Smooth muscle cell (in vitro differentiated cells): ENCODE measurements at regions not wholly inside any gene's neighbourhood (a gene's known extent, or its start where the extent isn't known, plus 50 kb on each side); places are given as distances from the start of the nearest gene placed in this dataset.

Experiments
- DNase-seq: peaks from one replicate; lab custom pipeline; 2025; ENCODE audit not compliant: unreplicated experiment; lab: John Stamatoyannopoulos, UW
- H2AFZ ChIP-seq: fragments of 200-600 bp; sonication (generic); 2 replicates; pipeline ENCODE4 v1.6.0; 2016; ENCODE audit warnings: antibody characterized with exemption, low read depth, mild to moderate bottlenecking
- H3F3A ChIP-seq: fragments of 200-600 bp; sonication (generic); 2 replicates; pipeline ENCODE4 v1.6.0; 2017; ENCODE audit warnings: antibody characterized with exemption, low read depth
- H3K27ac ChIP-seq: fragments of 200-600 bp; sonication (generic); 2 replicates; pipeline ENCODE4 v1.5.1; 2016; ENCODE audit warnings: low read depth, mild to moderate bottlenecking
- H3K27me3 ChIP-seq: fragments of 200-600 bp; sonication (generic); 2 replicates; pipeline ENCODE4 v1.6.1; 2016; ENCODE audit warnings: low read depth, mild to moderate bottlenecking
- H3K36me3 ChIP-seq: fragments of 200-600 bp; sonication (generic); 2 replicates; pipeline ENCODE4 v1.5.1; 2016; ENCODE audit warnings: low read depth
- H3K4me1 ChIP-seq: fragments of 200-600 bp; sonication (generic); 2 replicates; pipeline ENCODE4 v1.5.1; 2016; ENCODE audit warnings: low read depth
- H3K4me2 ChIP-seq: fragments of 200-600 bp; sonication (generic); 2 replicates; pipeline ENCODE4 v1.6.0; 2016; ENCODE audit warnings: mild to moderate bottlenecking
- H3K4me3 ChIP-seq: fragments of 200-600 bp; sonication (generic); 2 replicates; pipeline ENCODE4 v1.5.1; 2016; ENCODE audit warnings: mild to moderate bottlenecking
- H3K79me2 ChIP-seq: fragments of 200-600 bp; sonication (generic); 2 replicates; pipeline ENCODE4 v1.6.0; 2016; ENCODE audit warnings: low read depth, mild to moderate bottlenecking
- H3K9ac ChIP-seq: fragments of 200-600 bp; sonication (generic); 2 replicates; pipeline ENCODE4 v1.6.0; 2016; ENCODE audit warnings: low read depth
- H3K9me3 ChIP-seq: fragments of 200-600 bp; sonication (generic); replicated peaks from 2 replicates; pipeline ENCODE4 v1.5.1; 2016; ENCODE audit warnings: low read depth
- H4K20me1 ChIP-seq: fragments of 200-600 bp; sonication (generic); 2 replicates; pipeline ENCODE4 v1.6.0; 2016; ENCODE audit warnings: low read depth
- CTCF ChIP-seq: fragments of 200-600 bp; sonication (generic); IDR thresholded peaks from 2 replicates; pipeline ENCODE4 v1.5.1; 2017; ENCODE audit warnings: borderline replicate concordance, mild to moderate bottlenecking, antibody characterized with exemption; ENCODE audit not compliant: insufficient read depth, poor library complexity, severe bottlenecking
- whole genome bisulfite sequencing: methylation state at CpG from one replicate; pipeline ENCODE4 v1.1.7; 2016; ENCODE audit warnings: low lambda C conversion rate; 5-methylcytosine and 5-hydroxymethylcytosine counted together

DNA sequence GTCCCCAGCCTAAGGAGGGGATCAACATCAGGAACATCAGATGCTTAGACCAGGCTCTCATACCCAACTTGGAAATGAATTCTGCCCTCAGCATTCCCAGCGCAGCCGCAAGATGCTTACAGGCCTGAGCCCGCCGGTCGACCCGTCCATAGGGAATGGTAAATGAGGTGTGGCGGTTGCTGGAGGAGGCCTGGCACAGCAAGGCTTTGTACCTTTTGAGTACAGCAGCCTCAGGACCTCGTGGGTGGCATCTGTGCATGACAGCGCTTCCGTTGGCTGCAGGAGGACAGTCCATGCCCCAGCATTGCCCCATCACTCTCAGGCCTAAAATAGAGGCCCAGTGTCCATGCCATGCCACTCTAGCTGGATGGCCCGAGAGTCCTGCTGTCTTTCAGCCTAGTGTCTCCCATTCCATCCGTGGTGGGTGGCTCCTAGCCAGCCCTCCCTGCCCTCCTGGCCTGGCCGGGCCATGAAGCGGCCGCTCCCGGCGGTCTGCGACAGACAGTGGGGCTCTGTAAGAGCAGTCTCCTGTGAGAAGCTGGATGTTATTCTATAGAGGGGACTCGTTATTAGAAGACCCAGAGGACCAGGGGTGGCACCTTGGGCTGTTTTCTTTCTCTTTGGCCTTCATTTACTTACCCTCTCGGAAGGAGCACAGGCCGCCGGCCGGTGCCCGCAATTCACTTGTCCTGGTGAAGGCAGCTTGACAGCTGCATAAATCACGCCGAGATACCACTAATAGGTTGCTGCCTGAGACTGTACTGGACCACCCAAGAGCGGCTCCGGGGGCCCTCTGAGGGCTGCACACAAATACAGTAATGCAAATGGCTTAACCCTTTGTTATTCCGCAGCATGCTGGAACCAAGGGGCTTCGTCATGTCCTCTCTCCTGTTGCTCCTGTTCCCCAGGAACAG lies 223.5 kb upstream of the TUT7 start:
- peaks cover 3% of the 10 kb centered on the region for H3K27me3 ChIP-seq
- no peak overlapping the region for H2AFZ ChIP-seq
- no peaks in the 10 kb centered on the region for H3K4me1 ChIP-seq
- WGBS: 85% methylated on average over 30 of the region's 30 CpGs
- no peak overlapping the region for H3K4me3 ChIP-seq
- no peaks in the 10 kb centered on the region for H3F3A ChIP-seq
- H3K9ac ChIP-seq: no peak overlapping the region
- no peaks in the 10 kb centered on the region for H3K36me3 ChIP-seq
- H3K9me3 ChIP-seq: no peaks in the 10 kb centered on the region
- H4K20me1 ChIP-seq: no peaks in the 10 kb centered on the region
- no peak for TF ChIP-seq CTCF
- no peak for DNase-seq
- H3K4me2 ChIP-seq: no peak overlapping the region
- H3K27ac ChIP-seq: no peak overlapping the region
- H3K79me2 ChIP-seq: no peaks in the 10 kb centered on the region

DNA sequence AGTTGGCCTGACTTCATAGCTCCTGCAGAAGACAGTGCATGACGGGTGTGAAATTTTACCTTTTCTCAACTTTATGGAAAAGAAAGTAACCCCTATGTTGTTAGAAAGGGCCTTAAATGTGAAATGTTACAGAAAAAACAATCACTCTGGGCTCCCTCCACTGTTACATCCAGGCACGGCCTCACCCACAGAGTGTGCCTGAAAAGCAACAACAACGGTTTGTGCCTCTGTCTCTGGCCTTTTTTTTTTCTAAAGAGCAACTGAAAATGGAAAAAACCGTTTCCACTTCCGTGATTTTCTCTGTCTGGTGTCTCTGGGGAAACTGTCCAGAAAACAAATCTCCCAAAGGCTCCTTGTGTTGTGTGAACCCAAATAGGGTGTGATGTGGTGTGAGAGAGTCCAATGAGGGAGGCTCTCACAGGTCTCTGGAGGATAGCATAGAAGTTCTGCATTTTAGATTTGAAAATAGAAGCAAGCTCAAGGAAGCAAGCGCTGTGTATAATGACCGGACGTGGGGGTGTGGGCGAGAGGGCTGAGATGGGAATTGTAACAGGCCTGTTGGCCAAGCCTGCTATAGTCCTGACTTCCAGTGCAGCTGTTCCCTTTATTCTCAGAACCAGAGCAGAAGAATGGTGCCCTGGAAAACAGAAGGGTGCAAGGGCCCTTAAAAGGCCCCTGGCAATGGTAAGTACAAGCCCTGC lies 221.8 kb upstream of the TUT7 start:
- Histone ChIP-seq H3K4me2 (no peak overlapping the region), H3K9ac (no peak overlapping the region), H3K4me1 (no peaks in the 10 kb centered on the region), H3K79me2 (no peaks in the 10 kb centered on the region), H3F3A (no peaks in the 10 kb centered on the region), H3K4me3 (no peak overlapping the region), H2AFZ (no peak overlapping the region), H3K27me3 (no peaks in the 10 kb centered on the region), H3K27ac (no peak overlapping the region), H3K36me3 (no peaks in the 10 kb centered on the region), H3K9me3 (no peaks in the 10 kb centered on the region), H4K20me1 (no peaks in the 10 kb centered on the region)
- DNase-seq: no peak
- no peak for TF ChIP-seq CTCF
- WGBS: 94% methylated on average over 9 of the region's 9 CpGs

GRCh38 chr9:86575137-86575536 lies 220.9 kb upstream of the TUT7 start:
- Histone ChIP-seq H3K9ac (no peak overlapping the region), H3K36me3 (no peaks in the 10 kb centered on the region), H2AFZ (no peak overlapping the region), H3K79me2 (no peaks in the 10 kb centered on the region), H3F3A (no peaks in the 10 kb centered on the region), H4K20me1 (no peaks in the 10 kb centered on the region), H3K4me3 (no peak overlapping the region), H3K9me3 (no peaks in the 10 kb centered on the region), H3K27me3 (no peaks in the 10 kb centered on the region), H3K4me2 (no peak overlapping the region), H3K4me1 (no peaks in the 10 kb centered on the region), H3K27ac (no peak overlapping the region)
- no peak for TF ChIP-seq CTCF
- DNase-seq: no peak
